Loucy (cell line): ENCODE measurements at regions not wholly inside any gene's neighbourhood (a gene's known extent, or its start where the extent isn't known, plus 50 kb on each side); places are given as distances from the start of the nearest gene placed in this dataset.

Experiments
- H2AFZ ChIP-seq: fragments of 200-600 bp; sonication (generic); 2 replicates; pipeline ENCODE4 v1.6.0; 2016; ENCODE audit warnings: antibody characterized with exemption, mild to moderate bottlenecking, low read length, moderate library complexity
- H3F3A ChIP-seq: fragments of 200-600 bp; 2 replicates; pipeline ENCODE4 v1.6.0; 2016; ENCODE audit warnings: antibody characterized with exemption, low read depth, mild to moderate bottlenecking
- H3K27me3 ChIP-seq: fragments of 200-600 bp; sonication (generic); 2 replicates; pipeline ENCODE4 v1.6.1; 2014; ENCODE audit warnings: low read length, mild to moderate bottlenecking; ENCODE audit not compliant: insufficient read depth, poor library complexity, severe bottlenecking
- H3K36me3 ChIP-seq: fragments of 200-600 bp; sonication (generic); 2 replicates; pipeline ENCODE4 v1.6.1; 2016; ENCODE audit warnings: low read length; ENCODE audit not compliant: insufficient read depth
- H3K4me1 ChIP-seq: fragments of 200-600 bp; sonication (generic); 2 replicates; pipeline ENCODE4 v1.5.1; 2014; ENCODE audit warnings: low read length, mild to moderate bottlenecking; ENCODE audit not compliant: insufficient read depth, poor library complexity, severe bottlenecking
- H3K4me2 ChIP-seq: fragments of 200-600 bp; sonication (generic); 2 replicates; pipeline ENCODE4 v1.6.0; 2014; ENCODE audit warnings: antibody characterized with exemption, low read length, low read depth, mild to moderate bottlenecking; ENCODE audit not compliant: poor library complexity, severe bottlenecking
- H3K4me3 ChIP-seq: fragments of 200-600 bp; sonication (generic); 2 replicates; pipeline ENCODE4 v1.5.1; 2014; ENCODE audit warnings: low read length, mild to moderate bottlenecking, mixed read lengths; ENCODE audit not compliant: poor library complexity, severe bottlenecking
- H3K79me2 ChIP-seq: fragments of 200-600 bp; sonication (generic); 2 replicates; pipeline ENCODE4 v1.6.1; 2014; ENCODE audit warnings: low read length; ENCODE audit not compliant: insufficient read depth
- H3K9ac ChIP-seq: fragments of 200-600 bp; sonication (generic); 2 replicates; pipeline ENCODE4 v1.6.0; 2014; ENCODE audit warnings: mild to moderate bottlenecking, low read depth, low read length, moderate library complexity; ENCODE audit not compliant: poor library complexity, severe bottlenecking
- H3K9me2 ChIP-seq: fragments of 200-600 bp; sonication (generic); replicated peaks from 2 replicates; pipeline ENCODE4 v1.6.1; 2016; ENCODE audit warnings: low read depth, low read length, mixed read lengths
- H3K9me3 ChIP-seq: fragments of 200-600 bp; sonication (generic); 2 replicates; pipeline ENCODE4 v1.6.1; 2014; ENCODE audit warnings: mild to moderate bottlenecking, antibody characterized with exemption, low read length, low read depth; ENCODE audit not compliant: insufficient read depth
- H4K20me1 ChIP-seq: fragments of 200-600 bp; sonication (generic); 2 replicates; pipeline ENCODE4 v1.6.0; 2014; ENCODE audit warnings: antibody characterized with exemption, low read length, mild to moderate bottlenecking; ENCODE audit not compliant: insufficient read depth, poor library complexity, severe bottlenecking
- EZH2phosphoT487 ChIP-seq: fragments of 200-600 bp; IDR thresholded peaks from 2 replicates; pipeline ENCODE4 v1.6.1; 2018; ENCODE audit warnings: antibody characterized with exemption, mild to moderate bottlenecking, moderate library complexity, borderline replicate concordance
- TF ChIP-seq, protein P1 (sequence below): fragments of 200-600 bp; sonication (generic); conservative IDR thresholded peaks from 2 replicates; pipeline ENCODE4 v1.5.1; 2014; ENCODE audit warnings: mild to moderate bottlenecking, antibody characterized with exemption, low read length

DNA sequence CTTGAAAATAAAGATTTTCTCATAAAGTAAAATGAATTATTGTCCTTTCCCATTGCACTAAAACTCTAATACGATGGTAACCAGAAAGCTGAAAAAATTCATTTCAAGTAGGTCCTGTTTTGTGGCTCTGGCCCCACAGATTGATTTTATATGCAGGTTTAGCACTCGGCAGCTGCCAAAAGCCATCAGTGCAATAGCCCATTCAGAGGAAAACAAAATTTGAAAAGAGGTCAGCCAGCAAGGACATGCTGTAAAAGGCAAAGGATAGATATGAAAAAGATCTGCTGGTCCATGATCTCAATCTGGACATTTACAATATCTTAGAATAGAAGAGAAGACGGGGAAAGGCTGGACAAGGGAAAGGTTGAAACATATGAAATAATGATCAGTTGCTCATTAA is 414.8 kb upstream of the NOVA1 start:
- Histone ChIP-seq H3K9me3 (no peaks in the 10 kb centered on the region), H3K4me1 (no peaks in the 10 kb centered on the region), H3K4me2 (no peak overlapping the region), H3K4me3 (no peak overlapping the region), H3K9ac (no peak overlapping the region), H3K79me2 (no peaks in the 10 kb centered on the region), H3K36me3 (no peaks in the 10 kb centered on the region), H2AFZ (no peak overlapping the region), H4K20me1 (no peaks in the 10 kb centered on the region), H3K9me2 (no peaks in the 10 kb centered on the region), H3K27me3 (no peaks in the 10 kb centered on the region), H3F3A (no peaks in the 10 kb centered on the region; the same call in 1 of the 2 replicates)
- TF ChIP-seq, protein P1, sequence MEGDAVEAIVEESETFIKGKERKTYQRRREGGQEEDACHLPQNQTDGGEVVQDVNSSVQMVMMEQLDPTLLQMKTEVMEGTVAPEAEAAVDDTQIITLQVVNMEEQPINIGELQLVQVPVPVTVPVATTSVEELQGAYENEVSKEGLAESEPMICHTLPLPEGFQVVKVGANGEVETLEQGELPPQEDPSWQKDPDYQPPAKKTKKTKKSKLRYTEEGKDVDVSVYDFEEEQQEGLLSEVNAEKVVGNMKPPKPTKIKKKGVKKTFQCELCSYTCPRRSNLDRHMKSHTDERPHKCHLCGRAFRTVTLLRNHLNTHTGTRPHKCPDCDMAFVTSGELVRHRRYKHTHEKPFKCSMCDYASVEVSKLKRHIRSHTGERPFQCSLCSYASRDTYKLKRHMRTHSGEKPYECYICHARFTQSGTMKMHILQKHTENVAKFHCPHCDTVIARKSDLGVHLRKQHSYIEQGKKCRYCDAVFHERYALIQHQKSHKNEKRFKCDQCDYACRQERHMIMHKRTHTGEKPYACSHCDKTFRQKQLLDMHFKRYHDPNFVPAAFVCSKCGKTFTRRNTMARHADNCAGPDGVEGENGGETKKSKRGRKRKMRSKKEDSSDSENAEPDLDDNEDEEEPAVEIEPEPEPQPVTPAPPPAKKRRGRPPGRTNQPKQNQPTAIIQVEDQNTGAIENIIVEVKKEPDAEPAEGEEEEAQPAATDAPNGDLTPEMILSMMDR, result no peak
- no peak for TF ChIP-seq EZH2phosphoT487

DNA sequence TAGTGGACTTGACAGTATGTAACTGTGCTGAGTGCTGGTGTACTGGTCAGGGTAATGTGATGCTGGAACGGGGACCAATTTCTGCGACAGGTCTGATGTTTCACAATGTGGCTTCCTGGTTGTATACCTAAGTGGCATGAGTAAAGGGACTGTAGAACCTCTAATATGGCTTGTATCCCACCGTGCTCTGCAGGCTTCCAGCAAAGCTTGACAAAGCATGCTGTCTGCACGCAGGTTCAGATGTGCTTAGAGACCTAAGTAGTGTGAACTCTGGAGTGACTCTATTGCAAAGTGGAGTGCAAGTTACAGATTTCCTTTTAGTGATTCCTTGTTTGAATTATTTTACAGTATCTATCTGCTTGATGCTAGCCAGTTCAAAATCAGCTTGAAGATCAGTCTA is 415.8 kb upstream of the NOVA1 start:
- TF ChIP-seq EZH2phosphoT487, result no peak
- TF ChIP-seq, protein P1, result no peak
- Histone ChIP-seq H3K4me2 (no peak overlapping the region), H2AFZ (no peak overlapping the region)

DNA sequence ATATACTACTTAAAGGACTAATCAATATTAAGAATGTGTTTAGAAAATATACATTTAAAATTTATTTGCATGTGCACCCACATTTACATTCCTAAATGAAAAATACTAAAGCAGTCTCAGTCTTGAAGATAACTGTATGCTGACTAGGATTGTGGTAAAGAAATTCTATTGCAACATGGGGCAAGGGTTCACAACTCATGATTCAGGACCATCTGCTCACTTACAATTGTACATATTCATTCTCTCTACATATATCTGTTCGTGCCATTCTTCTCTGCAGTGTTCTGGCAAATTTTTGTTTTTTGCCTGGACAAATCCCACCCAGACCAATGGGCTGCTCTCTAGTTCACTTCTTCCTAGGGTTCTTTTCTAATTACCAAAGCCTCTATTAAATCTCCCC is 417.2 kb upstream of the NOVA1 start:
- no peaks in the 10 kb centered on the region for H4K20me1 ChIP-seq

More for the DNA sequence above, 415.8 kb upstream of the NOVA1 start:
- Histone ChIP-seq H3K27me3 (no peaks in the 10 kb centered on the region), H3F3A (no peaks in the 10 kb centered on the region), H4K20me1 (no peaks in the 10 kb centered on the region), H3K4me1 (no peaks in the 10 kb centered on the region), H3K79me2 (no peaks in the 10 kb centered on the region), H3K36me3 (no peaks in the 10 kb centered on the region), H3K9me2 (no peaks in the 10 kb centered on the region), H3K4me3 (no peak overlapping the region), H3K9ac (no peak overlapping the region), H3K9me3 (no peaks in the 10 kb centered on the region)

More for the DNA sequence above, 417.2 kb upstream of the NOVA1 start:
- H3K9ac ChIP-seq, result no peak overlapping the region
- H3K4me1 ChIP-seq, result no peaks in the 10 kb centered on the region
- no peaks in the 10 kb centered on the region for H3K36me3 ChIP-seq
- H3K4me3 ChIP-seq, result no peak overlapping the region
- H3F3A ChIP-seq, result no peaks in the 10 kb centered on the region
- no peak overlapping the region for H3K4me2 ChIP-seq
- TF ChIP-seq, protein P1, result no peak
- TF ChIP-seq EZH2phosphoT487, result no peak
- H3K79me2 ChIP-seq, result no peaks in the 10 kb centered on the region
- no peak overlapping the region for H2AFZ ChIP-seq
- no peaks in the 10 kb centered on the region for H3K27me3 ChIP-seq
- H3K9me2 ChIP-seq, result no peaks in the 10 kb centered on the region
- no peaks in the 10 kb centered on the region for H3K9me3 ChIP-seq
